Smooth muscle cell (in vitro differentiated cells): ENCODE measurements at regions not wholly inside any gene's neighbourhood (a gene's known extent, or its start where the extent isn't known, plus 50 kb on each side); places are given as distances from the start of the nearest gene placed in this dataset.

Source experiments
- DNase-seq: peaks from one replicate; lab custom pipeline; 2025; ENCODE audit not compliant: unreplicated experiment; lab: John Stamatoyannopoulos, UW
- H2AFZ ChIP-seq: fragments of 200-600 bp; sonication (generic); 2 replicates; pipeline ENCODE4 v1.6.0; 2016; ENCODE audit warnings: antibody characterized with exemption, low read depth, mild to moderate bottlenecking
- H3F3A ChIP-seq: fragments of 200-600 bp; sonication (generic); 2 replicates; pipeline ENCODE4 v1.6.0; 2017; ENCODE audit warnings: antibody characterized with exemption, low read depth
- H3K27ac ChIP-seq: fragments of 200-600 bp; sonication (generic); 2 replicates; pipeline ENCODE4 v1.5.1; 2016; ENCODE audit warnings: low read depth, mild to moderate bottlenecking
- H3K27me3 ChIP-seq: fragments of 200-600 bp; sonication (generic); 2 replicates; pipeline ENCODE4 v1.6.1; 2016; ENCODE audit warnings: low read depth, mild to moderate bottlenecking
- H3K36me3 ChIP-seq: fragments of 200-600 bp; sonication (generic); 2 replicates; pipeline ENCODE4 v1.5.1; 2016; ENCODE audit warnings: low read depth
- H3K4me1 ChIP-seq: fragments of 200-600 bp; sonication (generic); 2 replicates; pipeline ENCODE4 v1.5.1; 2016; ENCODE audit warnings: low read depth
- H3K4me2 ChIP-seq: fragments of 200-600 bp; sonication (generic); 2 replicates; pipeline ENCODE4 v1.6.0; 2016; ENCODE audit warnings: mild to moderate bottlenecking
- H3K4me3 ChIP-seq: fragments of 200-600 bp; sonication (generic); 2 replicates; pipeline ENCODE4 v1.5.1; 2016; ENCODE audit warnings: mild to moderate bottlenecking
- H3K79me2 ChIP-seq: fragments of 200-600 bp; sonication (generic); 2 replicates; pipeline ENCODE4 v1.6.0; 2016; ENCODE audit warnings: low read depth, mild to moderate bottlenecking
- H3K9ac ChIP-seq: fragments of 200-600 bp; sonication (generic); 2 replicates; pipeline ENCODE4 v1.6.0; 2016; ENCODE audit warnings: low read depth
- H3K9me3 ChIP-seq: fragments of 200-600 bp; sonication (generic); replicated peaks from 2 replicates; pipeline ENCODE4 v1.5.1; 2016; ENCODE audit warnings: low read depth
- H4K20me1 ChIP-seq: fragments of 200-600 bp; sonication (generic); 2 replicates; pipeline ENCODE4 v1.6.0; 2016; ENCODE audit warnings: low read depth
- WGBS: methylation state at CpG from one replicate; pipeline ENCODE4 v1.1.7; 2016; ENCODE audit warnings: low lambda C conversion rate; 5-methylcytosine and 5-hydroxymethylcytosine counted together
- TF ChIP-seq, protein P1 (sequence below): fragments of 200-600 bp; sonication (generic); IDR thresholded peaks from 2 replicates; pipeline ENCODE4 v1.5.1; 2017; ENCODE audit warnings: borderline replicate concordance, mild to moderate bottlenecking, antibody characterized with exemption; ENCODE audit not compliant: insufficient read depth, poor library complexity, severe bottlenecking

DNA sequence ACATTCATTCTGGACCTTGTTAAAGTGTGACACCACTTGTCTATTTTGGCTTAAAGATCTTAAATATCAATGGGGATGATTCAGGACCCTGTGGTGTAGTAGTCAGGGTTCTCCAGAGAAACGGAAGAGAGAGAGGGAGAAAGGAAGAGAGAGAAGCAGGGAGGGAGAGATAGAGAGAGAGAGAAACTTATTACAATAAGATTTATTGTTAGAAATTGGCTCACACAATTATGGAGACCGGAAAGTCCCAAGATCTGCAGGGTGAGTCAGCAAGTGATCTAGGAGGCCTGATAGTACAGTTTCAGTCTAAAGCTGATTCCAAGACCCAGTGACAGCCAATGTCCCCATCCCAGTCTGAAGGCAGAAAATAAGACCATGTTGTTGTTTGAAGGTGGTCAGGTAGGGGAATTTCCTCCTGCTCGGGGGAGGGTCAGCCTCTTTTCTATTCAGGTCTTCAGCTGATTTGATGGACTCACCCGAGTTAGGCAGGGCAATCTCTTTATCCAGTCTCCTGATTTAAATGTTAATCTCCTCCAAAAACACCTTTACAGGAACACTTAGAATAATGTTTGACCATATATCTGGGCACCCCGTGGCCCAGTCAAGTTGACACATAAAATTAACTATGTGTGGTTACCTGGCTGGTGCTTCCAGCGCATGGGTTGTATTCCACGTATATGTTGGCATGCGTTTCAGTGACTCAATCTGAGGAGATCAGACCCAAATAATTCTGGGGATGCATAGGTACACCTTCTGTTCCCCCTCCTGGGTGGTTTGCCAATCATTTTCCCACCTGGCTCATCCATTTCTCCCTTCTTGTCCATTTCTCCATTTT, 1350.5 kb downstream of the TBC1D22A start:
- Histone ChIP-seq H3K27ac (no peak overlapping the region), H3K9me3 (no peaks in the 10 kb centered on the region), H3K4me3 (no peak overlapping the region), H3K79me2 (no peaks in the 10 kb centered on the region), H3K9ac (no peak overlapping the region), H3K27me3 (no peaks in the 10 kb centered on the region), H3K36me3 (no peaks in the 10 kb centered on the region), H3F3A (no peaks in the 10 kb centered on the region), H4K20me1 (no peaks in the 10 kb centered on the region), H2AFZ (no peak overlapping the region), H3K4me2 (no peak overlapping the region), H3K4me1 (no peaks in the 10 kb centered on the region)
- no peak for DNase-seq
- 81% methylated on average over 8 of the region's 8 CpGs for WGBS
- TF ChIP-seq, protein P1, sequence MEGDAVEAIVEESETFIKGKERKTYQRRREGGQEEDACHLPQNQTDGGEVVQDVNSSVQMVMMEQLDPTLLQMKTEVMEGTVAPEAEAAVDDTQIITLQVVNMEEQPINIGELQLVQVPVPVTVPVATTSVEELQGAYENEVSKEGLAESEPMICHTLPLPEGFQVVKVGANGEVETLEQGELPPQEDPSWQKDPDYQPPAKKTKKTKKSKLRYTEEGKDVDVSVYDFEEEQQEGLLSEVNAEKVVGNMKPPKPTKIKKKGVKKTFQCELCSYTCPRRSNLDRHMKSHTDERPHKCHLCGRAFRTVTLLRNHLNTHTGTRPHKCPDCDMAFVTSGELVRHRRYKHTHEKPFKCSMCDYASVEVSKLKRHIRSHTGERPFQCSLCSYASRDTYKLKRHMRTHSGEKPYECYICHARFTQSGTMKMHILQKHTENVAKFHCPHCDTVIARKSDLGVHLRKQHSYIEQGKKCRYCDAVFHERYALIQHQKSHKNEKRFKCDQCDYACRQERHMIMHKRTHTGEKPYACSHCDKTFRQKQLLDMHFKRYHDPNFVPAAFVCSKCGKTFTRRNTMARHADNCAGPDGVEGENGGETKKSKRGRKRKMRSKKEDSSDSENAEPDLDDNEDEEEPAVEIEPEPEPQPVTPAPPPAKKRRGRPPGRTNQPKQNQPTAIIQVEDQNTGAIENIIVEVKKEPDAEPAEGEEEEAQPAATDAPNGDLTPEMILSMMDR: no peak

DNA sequence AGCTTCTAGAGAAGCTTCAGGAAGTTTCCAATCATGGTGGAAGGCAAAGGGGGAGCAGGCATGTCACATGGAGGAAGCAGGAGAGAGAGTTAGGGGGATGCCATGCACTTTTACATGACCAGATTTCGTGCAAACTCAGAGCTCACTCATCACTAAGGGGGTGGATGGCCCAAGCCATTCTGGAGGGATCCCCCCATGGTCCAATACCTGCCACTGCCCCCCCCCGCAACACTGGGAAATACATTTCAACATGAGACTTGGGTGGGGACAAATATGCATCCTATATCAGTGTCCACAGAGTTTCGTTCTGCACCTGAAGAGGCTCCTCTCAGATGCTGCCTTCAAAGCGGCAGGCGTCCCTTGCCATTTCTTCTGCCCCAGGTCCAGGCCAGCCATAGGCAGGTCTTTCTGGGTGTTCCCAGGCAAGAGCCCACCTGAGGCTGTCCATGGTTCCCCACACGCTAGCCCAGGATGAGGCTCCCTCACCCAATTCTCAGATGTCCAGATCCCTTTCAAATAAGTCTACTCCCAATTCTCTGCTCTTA, 1344.3 kb downstream of the TBC1D22A start:
- Histone ChIP-seq H3K4me1 (no peaks in the 10 kb centered on the region), H4K20me1 (no peaks in the 10 kb centered on the region), H3K27me3 (peaks cover 2% of the 10 kb centered on the region), H3F3A (no peaks in the 10 kb centered on the region), H3K9me3 (no peaks in the 10 kb centered on the region), H3K36me3 (no peaks in the 10 kb centered on the region), H3K4me3 (no peak overlapping the region), H2AFZ (no peak overlapping the region), H3K27ac (no peak overlapping the region), H3K79me2 (no peaks in the 10 kb centered on the region), H3K4me2 (no peak overlapping the region), H3K9ac (no peak overlapping the region)
- 81% methylated on average over 6 of the region's 6 CpGs for WGBS
- no peak for DNase-seq
- TF ChIP-seq, protein P1: no peak

DNA sequence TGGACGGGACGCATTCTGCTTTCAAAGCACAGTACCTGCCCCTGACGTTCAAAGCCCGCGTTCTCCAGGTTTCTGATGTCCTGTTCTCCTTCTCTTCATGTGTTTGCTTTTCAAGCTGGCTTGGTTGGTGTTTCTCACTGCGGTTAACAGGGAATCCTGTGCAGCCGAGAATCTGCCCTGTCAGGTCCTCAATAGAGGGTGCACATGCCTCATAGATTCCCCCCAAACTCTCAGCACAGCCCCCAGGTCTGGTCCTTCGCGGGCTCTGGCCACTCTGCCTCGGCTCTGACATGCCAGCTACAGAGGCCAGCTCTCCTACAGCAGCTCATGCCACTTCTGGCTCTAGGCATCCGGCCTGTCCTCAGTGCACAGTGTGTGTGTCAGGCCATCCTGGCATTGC, 1343.8 kb downstream of the TBC1D22A start:
- Histone ChIP-seq H3K27ac (no peak overlapping the region), H4K20me1 (no peaks in the 10 kb centered on the region), H3K79me2 (no peaks in the 10 kb centered on the region), H3K9ac (no peak overlapping the region), H2AFZ (no peak overlapping the region), H3F3A (no peaks in the 10 kb centered on the region), H3K4me2 (no peak overlapping the region), H3K9me3 (no peaks in the 10 kb centered on the region), H3K4me1 (no peaks in the 10 kb centered on the region), H3K27me3 (peaks cover 7% of the 10 kb centered on the region), H3K36me3 (no peaks in the 10 kb centered on the region), H3K4me3 (no peak overlapping the region)
- no peak for DNase-seq
- TF ChIP-seq, protein P1: no peak
- 82% methylated on average over 11 of the region's 11 CpGs for WGBS
